AG10803 (cell line): ENCODE measurements at regions not wholly inside any gene's neighbourhood (a gene's known extent, or its start where the extent isn't known, plus 50 kb on each side); places are given as distances from the start of the nearest gene placed in this dataset.

Experiments
- DNase-seq: peaks from one replicate; pipeline ENCODE4 v3.0.0; 2010; ENCODE audit warnings: low read depth
- H3K4me3 ChIP-seq: 2 replicates; pipeline ENCODE4 v1.5.1; 2011; ENCODE audit warnings: mild to moderate bottlenecking, low read length, control low read depth
- CTCF ChIP-seq: conservative IDR thresholded peaks from 2 replicates; pipeline ENCODE4 v1.5.1; 2011; ENCODE audit warnings: mild to moderate bottlenecking, low read length, control low read depth, inconsistent platforms

- DNase-seq: peak; percentile 51
- TF ChIP-seq CTCF: no peak
- H3K4me3 ChIP-seq: no peak overlapping the region
Measured at GRCh38 chr14:54213536-54213935, 183.3 kb upstream of the CDKN3 start.

- H3K4me3 ChIP-seq: no peak overlapping the region
- TF ChIP-seq CTCF: no peak
- no peak for DNase-seq
Measured at GRCh38 chr14:54216827-54217226, 180.0 kb upstream of the CDKN3 start.

GRCh38 chr14:54219261-54220070 lies 177.3 kb upstream of the CDKN3 start:
- no peak for TF ChIP-seq CTCF
- peak; percentile 67 for DNase-seq
- peak overlapping the region; percentile 51 for H3K4me3 ChIP-seq

GRCh38 chr14:54220071-54220703 lies 176.6 kb upstream of the CDKN3 start:
- DNase-seq: no peak

GRCh38 chr14:54220704-54221431 lies 175.9 kb upstream of the CDKN3 start:
- H3K4me3 ChIP-seq: peak overlapping the region; percentile 51
- no peak for TF ChIP-seq CTCF
- no peak for DNase-seq

More at GRCh38 chr14:54220071-54220703, 176.6 kb upstream of the CDKN3 start:
- no peak for TF ChIP-seq CTCF
- H3K4me3 ChIP-seq: peak overlapping the region; percentile 51

- no peak for TF ChIP-seq CTCF
- no peak overlapping the region for H3K4me3 ChIP-seq
- no peak for DNase-seq
Measured at GRCh38 chr14:54221432-54221803, 175.4 kb upstream of the CDKN3 start.

- H3K4me3 ChIP-seq: no peak overlapping the region
- no peak for TF ChIP-seq CTCF
- DNase-seq: no peak
Measured at GRCh38 chr14:54221971-54222370, 174.8 kb upstream of the CDKN3 start.
